ENCODE measurements at regions not wholly inside any gene's neighbourhood (a gene's known extent, or its start where the extent isn't known, plus 50 kb on each side); places are given as distances from the start of the nearest gene placed in this dataset.

DNA sequence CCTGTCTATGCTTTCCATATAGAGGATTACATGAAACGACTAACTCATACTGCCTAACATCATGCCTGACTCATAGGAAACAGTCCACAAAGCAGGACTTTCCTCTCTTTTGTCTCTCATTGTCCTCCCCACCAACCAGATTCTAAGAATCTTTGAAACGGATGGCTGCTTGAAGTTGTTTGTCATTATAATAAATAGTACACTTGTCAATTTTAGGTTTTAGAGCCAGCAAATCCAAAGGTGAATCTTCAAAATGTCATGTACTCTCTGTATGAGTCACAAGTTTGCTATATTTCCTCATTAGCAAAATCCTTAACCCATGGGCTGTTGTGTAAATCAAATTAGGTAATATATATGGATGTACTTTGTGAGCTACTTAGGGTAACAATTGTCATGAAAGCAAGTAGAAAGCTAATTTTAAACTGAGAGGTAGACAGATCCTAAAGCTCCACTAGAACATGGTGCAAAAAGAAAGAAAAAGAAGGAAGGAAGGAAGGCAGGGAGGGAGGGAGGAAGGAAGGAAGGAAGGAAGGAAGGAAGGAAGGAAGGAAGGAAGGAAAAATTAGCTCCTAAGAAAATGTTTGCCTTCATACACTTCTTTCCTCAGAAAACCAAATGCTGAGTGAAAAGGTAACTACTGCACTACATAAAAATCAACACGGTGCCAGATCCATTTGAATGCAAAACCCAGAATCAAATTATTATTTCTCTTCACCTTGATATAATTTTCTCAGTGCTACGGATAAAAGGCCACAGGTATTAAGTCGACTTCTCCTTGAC is 129.5 kb upstream of the PRMT6 start:
- Histone ChIP-seq H3K9me3 (ENCODE audit: control insufficient read depth, low read depth, low read length) (no peaks in the 10 kb centered on the region), H3K27ac (ENCODE audit: low read length) (no peak overlapping the region), H3K4me1 (ENCODE audit: control insufficient read depth, insufficient read depth, low read length) (no peaks in the 10 kb centered on the region), H3K27me3 (ENCODE audit: control insufficient read depth, insufficient read depth, low read length) (no peaks in the 10 kb centered on the region), H3K4me3 (ENCODE audit: low read length) (no peak overlapping the region), H3K36me3 (ENCODE audit: control insufficient read depth, insufficient read depth, low read length) (no peaks in the 10 kb centered on the region)
- DNase-seq, result no peak
- WGBS (ENCODE audit: insufficient coverage, low lambda C conversion rate), result 96% methylated on average over 3 of the region's 5 CpGs

DNA sequence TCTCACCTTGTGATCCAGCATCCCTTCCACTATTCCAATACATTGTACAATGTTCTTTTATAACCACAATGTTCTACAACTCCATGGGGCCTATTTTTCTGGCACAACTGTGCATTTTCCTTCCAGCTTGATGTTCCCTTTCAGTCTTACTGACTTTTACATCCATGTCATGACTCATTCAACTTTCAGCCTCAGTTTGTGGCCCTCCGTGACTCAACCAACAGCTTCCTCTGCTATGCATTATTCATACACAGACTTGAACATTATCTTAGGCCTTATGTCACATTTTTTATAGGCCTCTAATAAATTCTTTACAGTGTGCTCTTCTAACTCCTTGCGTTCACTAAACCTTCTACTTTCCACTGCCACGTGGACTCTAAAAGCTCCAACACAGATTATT is 119.4 kb upstream of the PRMT6 start:
- Histone ChIP-seq H3K9me3 (ENCODE audit: control insufficient read depth, low read depth, low read length) (no peaks in the 10 kb centered on the region), H3K4me3 (ENCODE audit: low read length) (no peak overlapping the region), H3K4me1 (ENCODE audit: control insufficient read depth, insufficient read depth, low read length) (no peaks in the 10 kb centered on the region), H3K27me3 (ENCODE audit: control insufficient read depth, insufficient read depth, low read length) (no peaks in the 10 kb centered on the region), H3K36me3 (ENCODE audit: control insufficient read depth, insufficient read depth, low read length) (no peaks in the 10 kb centered on the region), H3K27ac (ENCODE audit: low read length) (no peak overlapping the region)
- DNase-seq, result no peak
- 89% methylated on average over 3 of the region's 3 CpGs for WGBS (ENCODE audit: insufficient coverage, low lambda C conversion rate)

DNA sequence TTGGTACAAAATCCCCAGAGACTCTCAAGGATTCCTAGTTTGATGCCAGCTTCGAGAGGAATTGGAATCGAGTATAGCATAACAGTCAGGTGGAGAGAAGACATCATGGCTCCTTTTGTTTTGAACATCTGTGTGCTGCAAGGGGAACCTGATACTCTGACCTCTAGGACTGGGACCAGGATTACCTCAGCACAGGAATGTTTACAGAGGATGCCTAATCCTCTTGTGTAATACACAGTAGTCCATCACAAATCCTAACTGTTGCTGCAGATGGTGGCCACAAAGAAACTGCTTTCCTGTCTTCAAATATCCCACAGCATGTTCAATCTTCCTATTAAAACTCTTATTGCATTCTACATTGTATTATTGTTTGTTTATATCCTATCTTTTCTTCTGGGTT is 111.8 kb upstream of the PRMT6 start:
- H3K27ac ChIP-seq (ENCODE audit: low read length), result no peak overlapping the region
- H3K36me3 ChIP-seq (ENCODE audit: control insufficient read depth, insufficient read depth, low read length), result no peaks in the 10 kb centered on the region
- no peak overlapping the region for H3K4me3 ChIP-seq (ENCODE audit: low read length)
- H3K27me3 ChIP-seq (ENCODE audit: control insufficient read depth, insufficient read depth, low read length), result no peaks in the 10 kb centered on the region
- no peak for DNase-seq
- WGBS (ENCODE audit: insufficient coverage, low lambda C conversion rate), result no CpG with 5 or more reads among the region's 2 CpGs
- no peaks in the 10 kb centered on the region for H3K9me3 ChIP-seq (ENCODE audit: control insufficient read depth, low read depth, low read length)
- no peaks in the 10 kb centered on the region for H3K4me1 ChIP-seq (ENCODE audit: control insufficient read depth, insufficient read depth, low read length)

DNA sequence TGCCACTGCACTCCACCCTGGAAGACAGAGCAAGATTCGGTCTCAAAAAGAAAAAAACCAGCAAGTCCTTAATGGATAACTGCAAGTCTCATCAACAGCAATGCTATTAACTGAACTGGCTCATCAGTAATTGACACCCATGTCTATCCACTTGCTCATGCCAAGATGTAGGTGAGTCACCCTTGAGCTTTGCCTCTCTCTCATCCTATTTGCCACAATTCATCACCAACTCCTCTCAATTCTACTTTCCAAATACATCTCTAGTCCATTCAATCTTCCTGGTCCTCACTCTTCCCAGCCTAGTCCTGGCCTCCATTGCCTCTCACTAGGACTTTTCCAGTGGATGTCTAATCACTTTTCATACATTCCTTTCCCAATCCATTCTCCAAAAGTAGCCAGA is 103.7 kb upstream of the PRMT6 start:
- DNase-seq, result no peak
- H3K4me1 ChIP-seq (ENCODE audit: control insufficient read depth, insufficient read depth, low read length), result no peaks in the 10 kb centered on the region
- no peaks in the 10 kb centered on the region for H3K9me3 ChIP-seq (ENCODE audit: control insufficient read depth, low read depth, low read length)
- H3K27me3 ChIP-seq (ENCODE audit: control insufficient read depth, insufficient read depth, low read length), result no peaks in the 10 kb centered on the region
- H3K4me3 ChIP-seq (ENCODE audit: low read length), result no peak overlapping the region
- no CpG with 5 or more reads among the region's 1 CpG for WGBS (ENCODE audit: insufficient coverage, low lambda C conversion rate)
- H3K27ac ChIP-seq (ENCODE audit: low read length), result no peak overlapping the region
- H3K36me3 ChIP-seq (ENCODE audit: control insufficient read depth, insufficient read depth, low read length), result no peaks in the 10 kb centered on the region

DNA sequence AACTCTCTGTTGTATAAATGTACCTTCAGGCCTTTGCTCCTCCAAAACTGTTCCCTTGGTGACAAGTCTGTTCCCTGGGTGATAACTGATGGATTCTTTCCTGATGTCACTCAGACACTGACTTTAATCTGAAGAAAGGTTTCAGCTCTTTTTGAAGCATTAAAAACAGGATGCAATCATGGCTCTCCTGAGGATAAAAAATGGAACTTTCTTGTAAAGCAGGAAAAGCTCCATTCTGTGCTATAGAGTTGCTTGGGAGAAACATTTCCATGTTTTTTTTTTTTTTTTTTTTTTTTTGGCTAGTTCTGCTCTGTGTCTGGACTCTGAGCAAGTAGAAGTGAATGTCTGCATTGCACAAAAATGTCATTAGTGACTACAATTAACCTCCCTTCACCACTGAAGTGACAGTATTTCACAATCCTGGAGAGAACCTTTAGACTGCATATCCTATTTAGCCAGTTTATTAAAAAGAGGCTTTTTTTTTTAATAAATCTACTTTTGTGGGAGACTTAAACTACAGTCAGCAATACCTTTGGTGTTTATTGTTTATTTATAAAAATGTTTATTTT is 101.7 kb upstream of the PRMT6 start:
- no peaks in the 10 kb centered on the region for H3K4me1 ChIP-seq (ENCODE audit: control insufficient read depth, insufficient read depth, low read length)
- no peaks in the 10 kb centered on the region for H3K9me3 ChIP-seq (ENCODE audit: control insufficient read depth, low read depth, low read length)
- H3K27ac ChIP-seq (ENCODE audit: low read length), result no peak overlapping the region
- no peaks in the 10 kb centered on the region for H3K27me3 ChIP-seq (ENCODE audit: control insufficient read depth, insufficient read depth, low read length)
- no peaks in the 10 kb centered on the region for H3K36me3 ChIP-seq (ENCODE audit: control insufficient read depth, insufficient read depth, low read length)
- no peak for DNase-seq
- H3K4me3 ChIP-seq (ENCODE audit: low read length), result no peak overlapping the region

DNA sequence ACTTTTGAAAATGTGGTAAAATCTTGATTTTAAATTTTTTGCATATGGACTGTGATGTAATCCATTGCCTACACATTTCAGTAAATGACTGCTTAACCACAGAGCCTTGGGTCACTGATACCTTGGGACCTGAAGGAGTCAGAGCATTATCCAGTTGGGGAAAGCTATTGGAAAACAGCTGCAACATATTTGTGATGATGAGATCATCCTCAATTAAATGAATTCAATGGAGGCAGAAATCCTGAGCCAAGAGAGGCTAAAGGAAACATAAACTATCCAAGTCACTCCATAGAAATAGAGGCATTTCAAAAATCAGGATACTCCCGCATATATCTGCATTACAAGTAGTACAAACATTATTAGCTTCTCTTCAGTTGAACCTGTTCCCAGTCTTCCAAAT is 99.8 kb upstream of the PRMT6 start:
- WGBS (ENCODE audit: insufficient coverage, low lambda C conversion rate), result 82% methylated on average over 1 of the region's 1 CpG
- H3K9me3 ChIP-seq (ENCODE audit: control insufficient read depth, low read depth, low read length), result no peaks in the 10 kb centered on the region
- no peak overlapping the region for H3K27ac ChIP-seq (ENCODE audit: low read length)

DNA sequence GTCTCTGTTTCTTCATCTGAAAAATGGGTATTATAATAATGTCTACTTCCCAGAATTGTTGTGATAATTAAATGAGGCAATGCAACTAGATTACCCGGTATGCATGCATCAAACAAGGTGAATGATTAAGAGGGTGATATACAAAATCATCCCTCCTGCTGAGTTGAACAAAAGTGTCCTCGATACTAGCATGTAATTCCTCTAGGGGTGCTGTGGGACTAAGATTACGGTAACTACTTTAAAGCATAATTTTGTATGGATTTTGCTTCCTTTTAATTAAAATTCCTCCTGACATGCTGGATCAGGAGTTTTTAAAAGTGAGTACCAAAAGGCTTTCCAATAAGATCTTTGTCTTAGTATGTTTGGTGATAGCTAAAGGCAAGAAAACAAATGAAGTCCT is 98.7 kb upstream of the PRMT6 start:
- Histone ChIP-seq H3K9me3 (ENCODE audit: control insufficient read depth, low read depth, low read length) (no peaks in the 10 kb centered on the region), H3K4me1 (ENCODE audit: control insufficient read depth, insufficient read depth, low read length) (no peaks in the 10 kb centered on the region), H3K27ac (ENCODE audit: low read length) (no peak overlapping the region), H3K27me3 (ENCODE audit: control insufficient read depth, insufficient read depth, low read length) (no peaks in the 10 kb centered on the region), H3K4me3 (ENCODE audit: low read length) (no peak overlapping the region), H3K36me3 (ENCODE audit: control insufficient read depth, insufficient read depth, low read length) (no peaks in the 10 kb centered on the region)
- DNase-seq, result no peak
- WGBS (ENCODE audit: insufficient coverage, low lambda C conversion rate), result 60% methylated on average over 1 of the region's 3 CpGs

More for the DNA sequence above, 99.8 kb upstream of the PRMT6 start:
- Histone ChIP-seq H3K4me1 (ENCODE audit: control insufficient read depth, insufficient read depth, low read length) (no peaks in the 10 kb centered on the region), H3K27me3 (ENCODE audit: control insufficient read depth, insufficient read depth, low read length) (no peaks in the 10 kb centered on the region), H3K4me3 (ENCODE audit: low read length) (no peak overlapping the region), H3K36me3 (ENCODE audit: control insufficient read depth, insufficient read depth, low read length) (no peaks in the 10 kb centered on the region)
- no peak for DNase-seq

DNA sequence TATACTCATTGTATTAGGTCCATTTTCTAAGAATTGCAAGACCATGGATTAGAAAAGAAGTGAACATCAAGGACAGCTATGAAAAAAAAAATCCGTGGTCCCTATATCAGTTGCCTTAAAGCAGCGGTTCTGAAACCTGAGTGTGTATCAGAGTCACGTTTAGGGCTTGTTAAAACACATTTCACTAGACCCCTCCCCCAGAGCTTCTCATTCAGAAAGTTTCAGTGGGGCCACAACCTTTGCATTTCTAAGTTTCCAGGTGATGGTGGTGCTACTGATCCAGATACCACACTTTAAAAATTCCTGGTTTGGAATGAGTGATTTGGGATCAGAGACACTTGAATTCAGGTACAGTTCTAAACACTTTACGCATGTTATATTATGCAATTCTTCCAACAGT is 96.1 kb upstream of the PRMT6 start:
- Histone ChIP-seq H3K36me3 (ENCODE audit: control insufficient read depth, insufficient read depth, low read length) (no peaks in the 10 kb centered on the region), H3K27ac (ENCODE audit: low read length) (no peak overlapping the region), H3K27me3 (ENCODE audit: control insufficient read depth, insufficient read depth, low read length) (no peaks in the 10 kb centered on the region), H3K4me3 (ENCODE audit: low read length) (no peak overlapping the region), H3K4me1 (ENCODE audit: control insufficient read depth, insufficient read depth, low read length) (no peaks in the 10 kb centered on the region), H3K9me3 (ENCODE audit: control insufficient read depth, low read depth, low read length) (no peaks in the 10 kb centered on the region)
- DNase-seq, result no peak
- WGBS (ENCODE audit: insufficient coverage, low lambda C conversion rate), result no CpG with 5 or more reads among the region's 4 CpGs

DNA sequence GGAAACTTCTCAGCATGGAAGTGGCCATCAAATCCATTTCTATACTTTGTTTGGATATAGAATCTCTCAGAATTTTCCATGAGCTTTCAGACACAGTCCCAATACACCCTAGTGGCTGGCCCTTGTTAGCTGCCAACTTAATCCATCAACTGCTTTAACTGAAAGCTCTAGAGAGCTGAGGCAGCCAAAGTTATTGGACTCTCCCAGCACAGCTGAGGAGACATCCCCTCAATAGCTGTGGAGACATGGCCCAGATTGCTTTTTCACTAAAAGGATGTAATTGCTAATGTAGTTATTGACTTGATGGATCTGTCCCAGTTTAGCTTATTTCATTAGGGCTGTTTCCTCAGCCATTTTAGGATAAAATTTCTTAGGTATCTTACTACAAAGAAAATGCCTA is 94.8 kb upstream of the PRMT6 start:
- no peaks in the 10 kb centered on the region for H3K4me1 ChIP-seq (ENCODE audit: control insufficient read depth, insufficient read depth, low read length)
- no peak overlapping the region for H3K27ac ChIP-seq (ENCODE audit: low read length)
- H3K9me3 ChIP-seq (ENCODE audit: control insufficient read depth, low read depth, low read length), result no peaks in the 10 kb centered on the region
- H3K4me3 ChIP-seq (ENCODE audit: low read length), result no peak overlapping the region
- no peaks in the 10 kb centered on the region for H3K36me3 ChIP-seq (ENCODE audit: control insufficient read depth, insufficient read depth, low read length)
- DNase-seq, result no peak
- no peaks in the 10 kb centered on the region for H3K27me3 ChIP-seq (ENCODE audit: control insufficient read depth, insufficient read depth, low read length)

DNA sequence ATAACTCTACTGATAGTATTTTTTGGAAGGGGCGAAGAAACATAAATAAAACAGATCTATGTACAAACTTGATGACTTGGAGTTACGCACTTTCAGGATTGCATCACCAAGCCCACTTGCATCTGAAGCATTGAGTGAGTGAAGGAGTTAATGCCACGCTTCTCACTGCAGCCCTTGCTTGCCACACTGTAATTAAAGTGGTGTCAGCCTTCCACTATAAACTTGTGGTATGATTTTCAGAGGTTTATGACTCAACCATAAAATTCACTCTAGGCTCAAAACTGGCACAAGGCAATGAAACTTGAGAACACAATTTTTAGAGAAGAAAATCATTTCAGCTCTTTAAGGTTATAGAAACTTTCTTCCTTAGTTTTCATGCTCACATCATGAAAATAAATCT is 93.9 kb upstream of the PRMT6 start:
- WGBS (ENCODE audit: insufficient coverage, low lambda C conversion rate), result no CpG with 5 or more reads among the region's 3 CpGs
- no peaks in the 10 kb centered on the region for H3K9me3 ChIP-seq (ENCODE audit: control insufficient read depth, low read depth, low read length)

DNA sequence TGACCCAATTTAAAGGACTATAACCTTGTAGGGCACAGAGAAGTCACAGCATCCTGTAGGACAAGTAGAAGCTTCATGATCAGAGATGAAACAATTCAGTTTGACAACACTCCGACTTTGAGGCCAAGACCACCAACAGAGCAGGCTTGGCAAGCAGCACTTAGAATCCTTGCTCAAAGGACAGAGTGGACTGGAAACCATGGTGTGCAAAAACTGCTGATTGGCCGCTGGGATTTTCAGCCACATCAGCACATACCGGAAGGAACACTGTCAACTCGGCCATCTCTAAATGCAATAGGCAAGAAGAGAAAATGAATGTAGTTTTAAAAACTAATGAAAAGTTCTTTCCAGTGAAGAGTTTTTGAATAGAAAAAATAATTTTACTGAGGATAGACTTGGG is 92.0 kb upstream of the PRMT6 start:
- H3K9me3 ChIP-seq (ENCODE audit: control insufficient read depth, low read depth, low read length), result no peaks in the 10 kb centered on the region
- WGBS (ENCODE audit: insufficient coverage, low lambda C conversion rate), result 100% methylated on average over 1 of the region's 4 CpGs
- no peak for DNase-seq
- no peaks in the 10 kb centered on the region for H3K27me3 ChIP-seq (ENCODE audit: control insufficient read depth, insufficient read depth, low read length)
- no peaks in the 10 kb centered on the region for H3K36me3 ChIP-seq (ENCODE audit: control insufficient read depth, insufficient read depth, low read length)
- H3K27ac ChIP-seq (ENCODE audit: low read length), result no peak overlapping the region
- H3K4me1 ChIP-seq (ENCODE audit: control insufficient read depth, insufficient read depth, low read length), result no peaks in the 10 kb centered on the region
- no peak overlapping the region for H3K4me3 ChIP-seq (ENCODE audit: low read length)

More for the DNA sequence above, 93.9 kb upstream of the PRMT6 start:
- no peaks in the 10 kb centered on the region for H3K36me3 ChIP-seq (ENCODE audit: control insufficient read depth, insufficient read depth, low read length)
- no peaks in the 10 kb centered on the region for H3K27me3 ChIP-seq (ENCODE audit: control insufficient read depth, insufficient read depth, low read length)
- DNase-seq, result no peak
- no peak overlapping the region for H3K27ac ChIP-seq (ENCODE audit: low read length)
- no peaks in the 10 kb centered on the region for H3K4me1 ChIP-seq (ENCODE audit: control insufficient read depth, insufficient read depth, low read length)
- H3K4me3 ChIP-seq (ENCODE audit: low read length), result no peak overlapping the region

All from large intestine (tissue), 3 donors.